Glutamatergic neuron (in vitro differentiated cells): ENCODE measurements at regions not wholly inside any gene's neighbourhood (a gene's known extent, or its start where the extent isn't known, plus 50 kb on each side); places are given as distances from the start of the nearest gene placed in this dataset.
"Not testable (repeated sequence)": the region's sequence is repeated elsewhere in the genome, so short reads cannot be mapped to it uniquely, and the experiment has no call there.

Experiments
- DNase-seq: peaks from one replicate; pipeline ENCODE4 v3.0.0; 2022
- H3K27ac Mint-ChIP-seq: one replicate; pipeline ENCODE4 v1.8.0; 2020; ENCODE audit warnings: mild to moderate bottlenecking, mixed read lengths, inconsistent platforms; ENCODE audit not compliant: unreplicated experiment
- H3K27me3 Mint-ChIP-seq: one replicate; pipeline ENCODE4 v1.8.0; 2020; ENCODE audit warnings: mild to moderate bottlenecking, moderate library complexity, mixed read lengths, inconsistent platforms; ENCODE audit not compliant: unreplicated experiment
- H3K36me3 Mint-ChIP-seq: one replicate; pipeline ENCODE4 v1.8.0; 2020; ENCODE audit warnings: mild to moderate bottlenecking, mixed read lengths, inconsistent platforms; ENCODE audit not compliant: unreplicated experiment
- H3K4me1 Mint-ChIP-seq: one replicate; pipeline ENCODE4 v1.8.0; 2020; ENCODE audit warnings: mild to moderate bottlenecking, low read depth, mixed read lengths, inconsistent platforms; ENCODE audit not compliant: unreplicated experiment
- H3K4me3 Mint-ChIP-seq: one replicate; pipeline ENCODE4 v1.8.0; 2020; ENCODE audit warnings: mild to moderate bottlenecking, mixed read lengths, inconsistent platforms; ENCODE audit not compliant: unreplicated experiment
- H3K9me3 Mint-ChIP-seq: one replicate; pipeline ENCODE4 v1.8.0; 2020; ENCODE audit warnings: mild to moderate bottlenecking, moderate library complexity, mixed read lengths, inconsistent platforms; ENCODE audit not compliant: unreplicated experiment
- CTCF ChIP-seq: fragments of 200-600 bp; sonication (generic); IDR thresholded peaks from one replicate; pipeline ENCODE4 v1.5.0; 2021; ENCODE audit not compliant: partially characterized antibody, unreplicated experiment

- Mint-ChIP-seq H3K27ac (no peak overlapping the region), H3K27me3 (no peaks in the 10 kb centered on the region), H3K4me1 (no peaks in the 10 kb centered on the region), H3K36me3 (peaks cover 11% of the 10 kb centered on the region), H3K4me3 (no peak overlapping the region), H3K9me3 (peaks cover 3% of the 10 kb centered on the region)
- TF ChIP-seq CTCF: no peak
- no peak for DNase-seq
Observed at GRCh38 chr1:170414989-170415709, 116.8 kb upstream of the GORAB start.

GRCh38 chr1:170415710-170416372 is 116.1 kb upstream of the GORAB start:
- H3K27me3 Mint-ChIP-seq: no peaks in the 10 kb centered on the region
- H3K9me3 Mint-ChIP-seq: peaks cover 3% of the 10 kb centered on the region
- no peak overlapping the region for H3K27ac Mint-ChIP-seq
- peaks cover 11% of the 10 kb centered on the region for H3K36me3 Mint-ChIP-seq
- DNase-seq: no peak
- no peak overlapping the region for H3K4me3 Mint-ChIP-seq
- no peaks in the 10 kb centered on the region for H3K4me1 Mint-ChIP-seq
- TF ChIP-seq CTCF: no peak

DNA sequence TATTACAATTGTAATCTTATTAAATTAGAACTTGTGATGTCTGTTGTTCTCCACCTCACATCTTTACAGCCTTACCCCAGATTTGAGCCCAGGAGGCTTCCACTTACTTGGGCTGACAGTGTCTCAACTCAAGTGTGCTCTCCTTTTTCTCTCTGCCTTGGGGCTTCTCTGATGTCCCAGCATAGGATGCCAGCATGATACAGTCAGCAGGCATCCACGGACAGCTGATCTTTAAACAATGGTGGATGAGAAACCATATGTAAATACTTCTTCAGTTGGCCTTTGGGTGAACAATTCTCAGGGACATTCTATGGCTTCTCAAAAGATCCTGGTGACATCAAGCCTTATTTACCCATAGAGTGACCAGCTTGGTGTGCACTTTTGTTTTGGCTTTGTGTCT is 107.6 kb upstream of the GORAB start:
- Mint-ChIP-seq H3K9me3 (no peaks in the 10 kb centered on the region), H3K36me3 (no peaks in the 10 kb centered on the region), H3K27me3 (no peaks in the 10 kb centered on the region), H3K4me3 (no peak overlapping the region), H3K4me1 (no peaks in the 10 kb centered on the region), H3K27ac (no peak overlapping the region)
- no peak for DNase-seq
- no peak for TF ChIP-seq CTCF

- TF ChIP-seq CTCF: no peak
- no peak for DNase-seq
- H3K4me1 Mint-ChIP-seq: no peaks in the 10 kb centered on the region
- H3K27ac Mint-ChIP-seq: no peak overlapping the region
- no peaks in the 10 kb centered on the region for H3K27me3 Mint-ChIP-seq
- no peaks in the 10 kb centered on the region for H3K36me3 Mint-ChIP-seq
- H3K9me3 Mint-ChIP-seq: no peaks in the 10 kb centered on the region
- no peak overlapping the region for H3K4me3 Mint-ChIP-seq
Observed at GRCh38 chr1:170426596-170426995, 105.4 kb upstream of the GORAB start.

- not testable (repeated sequence) for H3K4me1 Mint-ChIP-seq, H3K27ac Mint-ChIP-seq, H3K4me3 Mint-ChIP-seq, H3K36me3 Mint-ChIP-seq, H3K27me3 Mint-ChIP-seq, H3K9me3 Mint-ChIP-seq, DNase-seq
Observed at GRCh38 chr1:170427002-170427401, 105.0 kb upstream of the GORAB start.
